BJ (cell line): ENCODE measurements at regions not wholly inside any gene's neighbourhood (a gene's known extent, or its start where the extent isn't known, plus 50 kb on each side); places are given as distances from the start of the nearest gene placed in this dataset.

ENCODE experiments used
- CTCF ChIA-PET: fragments of 350-600 bp; formaldehyde crosslinking; extraction: SDS; loops from one replicate; lab custom pipeline; 2021; ENCODE audit warnings: antibody characterized with exemption, inconsistent platforms; lab: Yijun Ruan, JAX
- POLR2A ChIA-PET: fragments of 300-600 bp; sonication (Branson Sonifier 250); formaldehyde crosslinking; extraction: SDS; loops from one replicate; lab custom pipeline; 2021; ENCODE audit warnings: antibody characterized with exemption; lab: Charles Lee
- DNase-seq: peaks from one replicate; pipeline ENCODE4 v3.0.0-alpha.2; 2011; ENCODE audit warnings: low read depth
- H3K27me3 ChIP-seq: 2 replicates; pipeline ENCODE4 v1.6.0; 2011; ENCODE audit warnings: low read length; ENCODE audit not compliant: control insufficient read depth, insufficient read depth
- H3K36me3 ChIP-seq: 2 replicates; pipeline ENCODE4 v1.5.1; 2011; ENCODE audit warnings: low read length; ENCODE audit not compliant: control insufficient read depth, insufficient read depth
- H3K4me3 ChIP-seq: 2 replicates; pipeline ENCODE4 v1.5.1; 2011; ENCODE audit warnings: low read depth, mild to moderate bottlenecking, control low read depth, low read length
- CTCF ChIP-seq: IDR thresholded peaks from 2 replicates; pipeline ENCODE4 v1.5.1; 2011; ENCODE audit warnings: low read depth, mild to moderate bottlenecking, control low read depth, inconsistent platforms, low read length, moderate library complexity; ENCODE audit not compliant: insufficient read depth

GRCh38 chr5:29169886-29170285, 2023.6 kb upstream of the CDH6 start:
- CTCF ChIA-PET: no interaction called here

GRCh38 chr5:29162297-29162696, 2031.2 kb upstream of the CDH6 start:
- TF ChIP-seq CTCF: no peak
- Histone ChIP-seq H3K27me3 (no peaks in the 10 kb centered on the region), H3K36me3 (no peaks in the 10 kb centered on the region), H3K4me3 (no peak overlapping the region)
- POLR2A ChIA-PET: no interaction called here
- DNase-seq: no peak
- CTCF ChIA-PET: no interaction called here

More at GRCh38 chr5:29169886-29170285, 2023.6 kb upstream of the CDH6 start:
- Histone ChIP-seq H3K4me3 (no peak overlapping the region), H3K36me3 (no peaks in the 10 kb centered on the region), H3K27me3 (no peaks in the 10 kb centered on the region)
- no peak for DNase-seq
- POLR2A ChIA-PET: no interaction called here
- TF ChIP-seq CTCF: no peak

GRCh38 chr5:29161399-29162291, 2031.8 kb upstream of the CDH6 start:
- ChIA-PET CTCF (no interaction called here), POLR2A (no interaction called here)
- no peak for DNase-seq
- Histone ChIP-seq H3K4me3 (no peak overlapping the region), H3K36me3 (no peaks in the 10 kb centered on the region), H3K27me3 (no peaks in the 10 kb centered on the region)
- TF ChIP-seq CTCF: no peak

- H3K27me3 ChIP-seq: no peaks in the 10 kb centered on the region
- H3K36me3 ChIP-seq: no peaks in the 10 kb centered on the region
- ChIA-PET POLR2A (no interaction called here), CTCF (no interaction called here)
- no peak overlapping the region for H3K4me3 ChIP-seq
- no peak for DNase-seq
- no peak for TF ChIP-seq CTCF
These were observed 2035.5 kb upstream of the CDH6 start for GRCh38 chr5:29157975-29158374.

GRCh38 chr5:29150840-29151239, 2042.6 kb upstream of the CDH6 start:
- no peak for DNase-seq
- no peaks in the 10 kb centered on the region for H3K36me3 ChIP-seq
- no peak overlapping the region for H3K4me3 ChIP-seq
- CTCF ChIA-PET: no interaction called here
- H3K27me3 ChIP-seq: no peaks in the 10 kb centered on the region
- POLR2A ChIA-PET: no interaction called here
- TF ChIP-seq CTCF: no peak
